A673 (cell line): ENCODE measurements at regions not wholly inside any gene's neighbourhood (a gene's known extent, or its start where the extent isn't known, plus 50 kb on each side); places are given as distances from the start of the nearest gene placed in this dataset.

Source experiments
- EZH2 ChIP-seq: fragments of 200-600 bp; sonication (generic); IDR thresholded peaks from 2 replicates; pipeline ENCODE4 v1.6.1; 2017; ENCODE audit warnings: borderline replicate concordance, low read depth, mild to moderate bottlenecking, mixed read lengths, antibody characterized with exemption, low read length; ENCODE audit not compliant: poor library complexity, severe bottlenecking
- TF ChIP-seq, protein P1 (sequence below): fragments of 300-800, 200-600 bp; sonication (generic); conservative IDR thresholded peaks from 2 replicates; pipeline ENCODE4 v1.5.1; 2017; ENCODE audit warnings: low read depth, mild to moderate bottlenecking, antibody characterized with exemption, low read length, moderate library complexity, mixed read lengths

DNA sequence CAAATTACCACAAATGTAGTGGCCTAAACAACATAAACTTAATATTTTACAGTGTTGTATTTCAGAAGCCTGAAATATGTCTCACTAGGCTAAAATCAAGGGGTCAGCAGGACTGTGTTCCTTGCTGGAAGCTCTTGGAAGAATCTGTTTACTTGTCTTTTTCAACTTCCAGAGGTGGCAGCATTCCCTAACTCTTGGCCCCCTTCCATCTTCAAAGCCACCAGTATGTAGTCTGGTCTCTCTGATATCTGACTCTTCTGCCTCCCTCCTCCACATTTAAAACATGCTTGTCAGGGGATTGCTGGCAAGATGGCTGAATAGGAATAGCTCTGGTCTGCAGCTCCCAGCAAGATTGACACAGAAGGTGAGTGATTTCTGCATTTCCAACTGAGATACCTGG lies 567.5 kb downstream of the PLA2G4A start:
- no peak for TF ChIP-seq EZH2
- TF ChIP-seq, protein P1, sequence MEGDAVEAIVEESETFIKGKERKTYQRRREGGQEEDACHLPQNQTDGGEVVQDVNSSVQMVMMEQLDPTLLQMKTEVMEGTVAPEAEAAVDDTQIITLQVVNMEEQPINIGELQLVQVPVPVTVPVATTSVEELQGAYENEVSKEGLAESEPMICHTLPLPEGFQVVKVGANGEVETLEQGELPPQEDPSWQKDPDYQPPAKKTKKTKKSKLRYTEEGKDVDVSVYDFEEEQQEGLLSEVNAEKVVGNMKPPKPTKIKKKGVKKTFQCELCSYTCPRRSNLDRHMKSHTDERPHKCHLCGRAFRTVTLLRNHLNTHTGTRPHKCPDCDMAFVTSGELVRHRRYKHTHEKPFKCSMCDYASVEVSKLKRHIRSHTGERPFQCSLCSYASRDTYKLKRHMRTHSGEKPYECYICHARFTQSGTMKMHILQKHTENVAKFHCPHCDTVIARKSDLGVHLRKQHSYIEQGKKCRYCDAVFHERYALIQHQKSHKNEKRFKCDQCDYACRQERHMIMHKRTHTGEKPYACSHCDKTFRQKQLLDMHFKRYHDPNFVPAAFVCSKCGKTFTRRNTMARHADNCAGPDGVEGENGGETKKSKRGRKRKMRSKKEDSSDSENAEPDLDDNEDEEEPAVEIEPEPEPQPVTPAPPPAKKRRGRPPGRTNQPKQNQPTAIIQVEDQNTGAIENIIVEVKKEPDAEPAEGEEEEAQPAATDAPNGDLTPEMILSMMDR = no peak
